Endothelial cell of umbilical vein (primary cell): ENCODE measurements at regions not wholly inside any gene's neighbourhood (a gene's known extent, or its start where the extent isn't known, plus 50 kb on each side); places are given as distances from the start of the nearest gene placed in this dataset.

Source experiments
- BruUV-seq: library from RNA; stranded (reverse); fragments of 400-500 nt; replicated peaks from 2 replicates; lab custom pipeline; 2021; lab: Mats Ljungman, UMichigan
- CTCF ChIA-PET: fragments of 300-600, 350-600 bp; sonication (Branson Sonifier 250); formaldehyde crosslinking; loops from one replicate; lab custom pipeline; 2021; ENCODE audit warnings: antibody characterized with exemption, inconsistent platforms; lab: Charles Lee
- POLR2A ChIA-PET: fragments of 300-600, 350-600 bp; sonication (Branson Sonifier 250); formaldehyde crosslinking; loops from one replicate; lab custom pipeline; 2021; ENCODE audit warnings: antibody characterized with exemption, inconsistent platforms; lab: Charles Lee
- DNase-seq: peaks from one replicate; pipeline ENCODE4 v3.0.0-alpha.2; 2011; ENCODE audit warnings: low read depth, low spot score
- FAIRE-seq: peaks from 2 replicates; lab custom pipeline; 2011; peaks lifted over from hg19 to GRCh38; lab: Jason Lieb, UNC
- H2AFZ ChIP-seq: 2 replicates; pipeline ENCODE4 v1.6.0; 2012; ENCODE audit warnings: low read depth, low read length, control low read depth, inconsistent platforms
- H3K27ac ChIP-seq: 2 replicates; pipeline ENCODE4 v1.5.1; 2011; ENCODE audit warnings: low read depth, mild to moderate bottlenecking, control low read depth, low read length, moderate library complexity; ENCODE audit not compliant: insufficient read depth
- H3K27me3 ChIP-seq, 2 experiments: 2 replicates each; pipeline versions ENCODE4 v1.6.0 to v1.6.1; 2011; ENCODE audit warnings: low read length in 2 of 2, mixed read lengths in 1 of 2; ENCODE audit not compliant: control insufficient read depth in 2 of 2, insufficient read depth in 2 of 2
- H3K36me3 ChIP-seq, 2 experiments: 2 replicates in 1 of 2; 3 replicates in 1 of 2; pipeline ENCODE4 v1.5.1; 2011; ENCODE audit warnings: low read length in 2 of 2, mild to moderate bottlenecking in 1 of 2, moderate library complexity in 1 of 2; ENCODE audit not compliant: control insufficient read depth in 2 of 2, insufficient read depth in 2 of 2; ENCODE audit errors: extremely low read depth in 1 of 2
- H3K4me1 ChIP-seq: 3 replicates; pipeline ENCODE4 v1.5.1; 2011; ENCODE audit warnings: mild to moderate bottlenecking, low read length; ENCODE audit not compliant: control insufficient read depth, insufficient read depth; ENCODE audit errors: extremely low read depth
- H3K4me2 ChIP-seq: 2 replicates; pipeline ENCODE4 v1.6.1; 2011; ENCODE audit warnings: low read length, control low read depth, mixed read lengths; ENCODE audit not compliant: insufficient read depth
- H3K4me3 ChIP-seq, 3 experiments: fragments of 200-600 bp in 1 of 3; sonication (generic), shearing (Covaris generic) in 1 of 3; replicated peaks in 1 of 3; 2 replicates each; pipeline ENCODE4 v1.5.1; 2011 to 2016; ENCODE audit warnings: control low read depth in 3 of 3, low read length in 3 of 3, mild to moderate bottlenecking in 2 of 3, inconsistent platforms in 1 of 3, low read depth in 1 of 3, moderate library complexity in 1 of 3; ENCODE audit not compliant: insufficient read depth in 1 of 3
- H3K79me2 ChIP-seq: 2 replicates; pipeline ENCODE4 v1.6.0; 2012; ENCODE audit warnings: low read length, inconsistent platforms; ENCODE audit not compliant: control insufficient read depth, insufficient read depth
- H3K9ac ChIP-seq: replicated peaks from 2 replicates; pipeline ENCODE3; 2011; ENCODE audit warnings: low read length, control low read depth; ENCODE audit not compliant: insufficient read depth; ENCODE audit errors: extremely low read depth
- H3K9me1 ChIP-seq: replicated peaks from 3 replicates; pipeline ENCODE4 v1.6.0; 2011; ENCODE audit warnings: mild to moderate bottlenecking, low read length; ENCODE audit not compliant: control insufficient read depth, insufficient read depth; ENCODE audit errors: extremely low read depth
- H3K9me3 ChIP-seq: replicated peaks from 2 replicates; pipeline ENCODE4 v1.5.1; 2012; ENCODE audit warnings: low read length, inconsistent platforms; ENCODE audit not compliant: control insufficient read depth, insufficient read depth
- H4K20me1 ChIP-seq: replicated peaks from 2 replicates; pipeline ENCODE3; 2011; ENCODE audit warnings: mild to moderate bottlenecking, low read length; ENCODE audit not compliant: control insufficient read depth, insufficient read depth; ENCODE audit errors: extremely low read depth
- EZH2 ChIP-seq: IDR thresholded peaks from 2 replicates; pipeline ENCODE4 v1.6.1; 2012; ENCODE audit warnings: borderline replicate concordance, low read depth, mild to moderate bottlenecking, moderate library complexity, low read length, inconsistent platforms; ENCODE audit not compliant: severe bottlenecking
- FOS ChIP-seq: IDR thresholded peaks from 2 replicates; pipeline ENCODE4 v1.6.1; 2011; ENCODE audit warnings: mild to moderate bottlenecking, low read length, moderate library complexity, borderline replicate concordance; ENCODE audit not compliant: insufficient read depth
- GATA2 ChIP-seq: IDR thresholded peaks from 2 replicates; pipeline ENCODE4 v1.7.0; 2011; ENCODE audit warnings: low read depth, mild to moderate bottlenecking, moderate library complexity, mixed read lengths, low read length; ENCODE audit not compliant: insufficient read length, insufficient read depth
- JUN ChIP-seq: IDR thresholded peaks from 2 replicates; pipeline ENCODE4 v1.6.1; 2011; ENCODE audit warnings: borderline replicate concordance, low read depth; ENCODE audit not compliant: insufficient read length, insufficient read depth
- MYC ChIP-seq: IDR thresholded peaks from one replicate; pipeline ENCODE4 v1.6.1; 2011; ENCODE audit warnings: mild to moderate bottlenecking, low read depth, low read length
- POLR2A ChIP-seq: IDR thresholded peaks from 2 replicates; pipeline ENCODE4 v1.6.1; 2012; ENCODE audit warnings: low read depth, mild to moderate bottlenecking, control low read depth, low read length
- POLR2AphosphoS5 ChIP-seq: IDR thresholded peaks from 2 replicates; pipeline ENCODE4 v1.6.1; 2012; ENCODE audit warnings: low read depth, mild to moderate bottlenecking, control low read depth, low read length, moderate library complexity; ENCODE audit not compliant: insufficient read depth
- dilution Hi-C: fragments of 300-500 bp; cut with MboI; formaldehyde crosslinking; loops from one replicate; pipeline ENCODE4 v1.15.0; 2019; ENCODE audit warnings: low sequenced_read_pairs; ENCODE audit not compliant: extremely low pct_ligation_motif_present
- intact Hi-C: fragments of 100-400 bp; cut with micrococcal nuclease; formaldehyde crosslinking; loops from one replicate; pipeline ENCODE4 v1.10.0; 2022
- TF ChIP-seq, protein P1 (sequence below), 2 donors: IDR thresholded peaks; 1 replicate in 1 of 2; 2 replicates in 1 of 2; pipeline ENCODE4 v1.5.1; 2011; ENCODE audit warnings: low read length in 2 of 2, mild to moderate bottlenecking in 2 of 2, moderate library complexity in 2 of 2, control low read depth in 1 of 2, inconsistent platforms in 1 of 2, low read depth in 1 of 2; ENCODE audit not compliant: insufficient read depth in 1 of 2; ENCODE audit errors: extremely low read depth in 1 of 2
- TF ChIP-seq, protein P2 (sequence below): IDR thresholded peaks from 2 replicates; pipeline ENCODE4 v1.6.1; 2011; ENCODE audit not compliant: insufficient read depth, insufficient read length

DNA sequence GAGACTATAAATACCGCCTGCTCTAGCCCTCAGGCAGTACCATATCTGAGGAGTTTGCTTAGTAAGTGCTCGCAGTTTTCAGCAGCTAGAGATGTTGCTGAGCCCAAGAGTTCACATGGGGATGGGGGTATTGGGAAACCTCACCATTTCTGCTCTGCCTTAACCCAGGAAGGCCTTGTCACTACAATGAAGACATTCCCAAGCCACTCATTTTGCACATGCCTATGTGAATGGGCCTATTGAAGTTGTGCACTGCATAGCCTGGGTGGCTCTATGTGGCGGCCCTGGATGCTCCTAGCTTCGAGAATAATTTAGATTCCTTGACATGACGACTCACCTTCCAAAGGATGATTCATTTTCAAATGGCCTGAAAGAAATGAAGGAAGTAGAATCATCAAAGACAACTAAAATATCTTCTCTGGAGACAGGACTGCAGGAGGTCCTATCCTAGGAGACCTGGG is 163.4 kb downstream of the ADAMTS15 start:
- intact Hi-C loops, result no loop called here
- TF ChIP-seq POLR2A (no peak), JUN (no peak), MYC (no peak)
- TF ChIP-seq, protein P1, sequence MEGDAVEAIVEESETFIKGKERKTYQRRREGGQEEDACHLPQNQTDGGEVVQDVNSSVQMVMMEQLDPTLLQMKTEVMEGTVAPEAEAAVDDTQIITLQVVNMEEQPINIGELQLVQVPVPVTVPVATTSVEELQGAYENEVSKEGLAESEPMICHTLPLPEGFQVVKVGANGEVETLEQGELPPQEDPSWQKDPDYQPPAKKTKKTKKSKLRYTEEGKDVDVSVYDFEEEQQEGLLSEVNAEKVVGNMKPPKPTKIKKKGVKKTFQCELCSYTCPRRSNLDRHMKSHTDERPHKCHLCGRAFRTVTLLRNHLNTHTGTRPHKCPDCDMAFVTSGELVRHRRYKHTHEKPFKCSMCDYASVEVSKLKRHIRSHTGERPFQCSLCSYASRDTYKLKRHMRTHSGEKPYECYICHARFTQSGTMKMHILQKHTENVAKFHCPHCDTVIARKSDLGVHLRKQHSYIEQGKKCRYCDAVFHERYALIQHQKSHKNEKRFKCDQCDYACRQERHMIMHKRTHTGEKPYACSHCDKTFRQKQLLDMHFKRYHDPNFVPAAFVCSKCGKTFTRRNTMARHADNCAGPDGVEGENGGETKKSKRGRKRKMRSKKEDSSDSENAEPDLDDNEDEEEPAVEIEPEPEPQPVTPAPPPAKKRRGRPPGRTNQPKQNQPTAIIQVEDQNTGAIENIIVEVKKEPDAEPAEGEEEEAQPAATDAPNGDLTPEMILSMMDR (IDR thresholded peaks at IDR 0.05; ENCODE audit: extremely low read depth in 1 of 2, insufficient read depth in 1 of 2, low read depth in 1 of 2, low read length in 2 of 2), result no peak
- TF ChIP-seq, protein P2, sequence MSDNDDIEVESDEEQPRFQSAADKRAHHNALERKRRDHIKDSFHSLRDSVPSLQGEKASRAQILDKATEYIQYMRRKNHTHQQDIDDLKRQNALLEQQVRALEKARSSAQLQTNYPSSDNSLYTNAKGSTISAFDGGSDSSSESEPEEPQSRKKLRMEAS, result no peak
- Histone ChIP-seq H3K4me1 (no peaks in the 10 kb centered on the region), H3K27me3 (no peaks in the 10 kb centered on the region), H3K79me2 (no peaks in the 10 kb centered on the region), H3K9ac (no peak overlapping the region), H4K20me1 (no peaks in the 10 kb centered on the region), H3K36me3 (no peaks in the 10 kb centered on the region), H3K4me2 (no peak overlapping the region), H2AFZ (no peak overlapping the region), H3K9me1 (no peaks in the 10 kb centered on the region), H3K4me3 (no peak overlapping the region), H3K27ac (no peak overlapping the region), H3K9me3 (no peaks in the 10 kb centered on the region)
- BruUV-seq, result no TSS peak
- DNase-seq, result no peak
- no peak for FAIRE-seq
- dilution Hi-C loops, result no loop called here
- ChIA-PET CTCF (no interaction called here), POLR2A (no interaction called here)

DNA sequence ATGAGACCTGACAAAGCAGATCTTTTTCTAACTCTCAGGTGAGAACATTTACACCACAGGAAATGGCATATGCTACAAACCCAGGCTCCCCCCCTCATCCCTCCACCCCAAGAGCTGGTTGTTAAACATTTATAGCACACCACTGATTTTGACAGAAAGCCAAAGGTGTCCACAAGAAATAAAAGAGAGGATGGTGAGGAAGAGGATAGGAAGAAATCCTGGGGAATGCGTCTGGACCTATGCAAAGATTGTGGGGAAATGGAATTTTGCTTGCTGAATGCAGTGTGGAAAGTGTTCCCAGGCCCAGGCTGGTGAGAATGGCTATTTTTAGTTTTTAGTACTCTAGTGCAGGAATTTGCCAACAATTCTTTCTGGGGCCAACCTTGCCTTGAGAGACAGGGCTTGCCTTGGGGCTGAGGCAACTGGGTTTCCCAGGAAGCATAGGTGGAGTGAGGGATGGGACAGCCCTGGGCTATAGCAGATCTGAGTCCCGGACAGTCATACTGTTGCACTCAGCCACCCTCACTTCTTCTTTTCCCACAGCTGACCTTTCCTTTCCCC is 163.9 kb downstream of the ADAMTS15 start:
- H3K27ac ChIP-seq, result no peak overlapping the region
- H3K9ac ChIP-seq, result no peak overlapping the region
- CTCF ChIA-PET, result no interaction called here
- DNase-seq, result no peak
- no peaks in the 10 kb centered on the region for H3K9me1 ChIP-seq
- H3K4me3 ChIP-seq, result no peak overlapping the region
- no peaks in the 10 kb centered on the region for H4K20me1 ChIP-seq
- no peaks in the 10 kb centered on the region for H3K4me1 ChIP-seq
- no peak for FAIRE-seq
- H2AFZ ChIP-seq, result no peak overlapping the region
- H3K36me3 ChIP-seq, result no peaks in the 10 kb centered on the region
- H3K79me2 ChIP-seq, result no peaks in the 10 kb centered on the region
- dilution Hi-C loops (no loop called here), intact Hi-C loops (no loop called here)
- POLR2A ChIA-PET, result no interaction called here
- no TSS peak for BruUV-seq
- no peaks in the 10 kb centered on the region for H3K9me3 ChIP-seq
- TF ChIP-seq EZH2 (no peak), POLR2AphosphoS5 (no peak), FOS (no peak), POLR2A (no peak), MYC (no peak), GATA2 (no peak), JUN (no peak)
- TF ChIP-seq, protein P1 (IDR thresholded peaks at IDR 0.05; ENCODE audit: extremely low read depth in 1 of 2, insufficient read depth in 1 of 2, low read depth in 1 of 2, low read length in 2 of 2), result no peak
- TF ChIP-seq, protein P2, result no peak
- H3K27me3 ChIP-seq, result no peaks in the 10 kb centered on the region
- no peak overlapping the region for H3K4me2 ChIP-seq
